HFF-Myc (cell line): ENCODE measurements at regions not wholly inside any gene's neighbourhood (a gene's known extent, or its start where the extent isn't known, plus 50 kb on each side); places are given as distances from the start of the nearest gene placed in this dataset.

Experiments
- DNase-seq: peaks from one replicate; pipeline ENCODE4 v3.0.0-alpha.2; 2011; ENCODE audit warnings: low read depth; ENCODE audit errors: extremely low read depth
- H3K4me3 ChIP-seq: replicated peaks from 2 replicates; pipeline ENCODE4 v1.5.1; 2011; ENCODE audit warnings: low read depth, mild to moderate bottlenecking, control low read depth, low read length
- TF ChIP-seq, protein P1 (sequence below): IDR thresholded peaks from 2 replicates; pipeline ENCODE4 v1.5.1; 2012; ENCODE audit warnings: mild to moderate bottlenecking, low read depth, low read length, control low read depth; ENCODE audit errors: missing control alignments

DNA sequence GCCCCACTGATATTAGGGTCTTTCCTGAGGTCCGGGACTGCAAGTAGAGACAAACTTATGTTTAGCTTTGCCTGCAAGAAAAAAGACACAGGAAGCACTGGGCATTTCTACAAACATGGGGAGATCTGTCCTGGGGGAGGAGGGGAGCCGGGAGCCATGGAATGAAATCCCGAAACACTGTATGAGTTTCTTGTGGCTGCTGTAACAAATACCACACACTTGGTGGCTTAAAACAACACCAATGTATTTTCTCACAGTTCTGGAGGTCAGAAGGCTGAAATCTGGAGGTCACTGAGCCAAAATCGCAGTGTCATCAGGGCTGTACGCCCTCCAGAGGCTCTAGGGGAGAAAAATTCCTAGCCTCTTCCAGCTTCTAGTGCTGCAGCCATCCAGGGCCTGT, 114.0 kb upstream of the CHST15 start:
- no peak overlapping the region for H3K4me3 ChIP-seq
- TF ChIP-seq, protein P1, sequence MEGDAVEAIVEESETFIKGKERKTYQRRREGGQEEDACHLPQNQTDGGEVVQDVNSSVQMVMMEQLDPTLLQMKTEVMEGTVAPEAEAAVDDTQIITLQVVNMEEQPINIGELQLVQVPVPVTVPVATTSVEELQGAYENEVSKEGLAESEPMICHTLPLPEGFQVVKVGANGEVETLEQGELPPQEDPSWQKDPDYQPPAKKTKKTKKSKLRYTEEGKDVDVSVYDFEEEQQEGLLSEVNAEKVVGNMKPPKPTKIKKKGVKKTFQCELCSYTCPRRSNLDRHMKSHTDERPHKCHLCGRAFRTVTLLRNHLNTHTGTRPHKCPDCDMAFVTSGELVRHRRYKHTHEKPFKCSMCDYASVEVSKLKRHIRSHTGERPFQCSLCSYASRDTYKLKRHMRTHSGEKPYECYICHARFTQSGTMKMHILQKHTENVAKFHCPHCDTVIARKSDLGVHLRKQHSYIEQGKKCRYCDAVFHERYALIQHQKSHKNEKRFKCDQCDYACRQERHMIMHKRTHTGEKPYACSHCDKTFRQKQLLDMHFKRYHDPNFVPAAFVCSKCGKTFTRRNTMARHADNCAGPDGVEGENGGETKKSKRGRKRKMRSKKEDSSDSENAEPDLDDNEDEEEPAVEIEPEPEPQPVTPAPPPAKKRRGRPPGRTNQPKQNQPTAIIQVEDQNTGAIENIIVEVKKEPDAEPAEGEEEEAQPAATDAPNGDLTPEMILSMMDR: no peak
- no peak for DNase-seq

GRCh38 chr10:124206616-124207015, 113.2 kb upstream of the CHST15 start:
- TF ChIP-seq, protein P1: no peak
- no peak overlapping the region for H3K4me3 ChIP-seq
- no peak for DNase-seq

GRCh38 chr10:124205432-124205831, 112.0 kb upstream of the CHST15 start:
- TF ChIP-seq, protein P1: no peak
- H3K4me3 ChIP-seq: no peak overlapping the region
- DNase-seq: no peak

GRCh38 chr10:124204726-124205125, 111.3 kb upstream of the CHST15 start:
- TF ChIP-seq, protein P1: no peak
- DNase-seq: no peak
- no peak overlapping the region for H3K4me3 ChIP-seq

DNA sequence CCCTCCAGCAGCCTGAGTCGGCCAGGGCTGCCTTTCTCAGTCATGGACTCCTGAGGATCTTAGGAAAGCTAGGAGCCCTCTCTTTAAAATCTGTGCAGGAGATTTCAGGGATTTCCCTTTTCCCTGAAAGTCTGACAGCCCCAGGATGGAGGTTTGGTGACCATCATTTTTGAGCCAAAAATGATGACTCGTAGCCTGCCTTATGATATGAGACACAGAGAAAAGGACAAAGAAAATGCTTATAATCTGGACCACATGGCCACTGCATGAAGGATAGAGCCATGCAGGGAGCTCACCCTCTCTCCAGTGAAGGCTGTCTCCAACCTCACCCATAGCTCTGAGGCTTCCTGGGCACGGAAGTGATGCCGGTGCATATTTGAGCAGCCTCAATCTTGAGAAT, 106.6 kb upstream of the CHST15 start:
- H3K4me3 ChIP-seq: no peak overlapping the region
- TF ChIP-seq, protein P1: no peak
- DNase-seq: no peak

DNA sequence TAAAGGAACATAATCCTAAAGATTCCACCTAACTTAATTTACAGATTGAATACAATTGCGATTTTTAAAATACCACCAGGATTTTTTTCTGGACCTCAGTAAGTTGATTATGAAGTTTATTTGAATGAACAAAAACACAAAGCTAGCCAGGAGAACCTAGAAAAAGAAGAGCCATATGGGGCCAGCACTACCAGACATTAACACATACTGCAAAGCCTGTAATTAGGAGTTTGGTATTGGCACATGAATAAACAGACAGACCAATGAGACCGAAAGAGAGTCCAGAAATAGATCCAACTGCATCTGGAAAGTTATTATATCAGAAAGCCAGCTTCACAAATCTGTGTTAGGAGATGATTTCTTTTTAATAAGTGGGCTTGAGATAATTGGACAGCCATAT, 105.5 kb upstream of the CHST15 start:
- H3K4me3 ChIP-seq: no peak overlapping the region
- TF ChIP-seq, protein P1: no peak
- DNase-seq: no peak

GRCh38 chr10:124198125-124198501, 104.7 kb upstream of the CHST15 start:
- TF ChIP-seq, protein P1: no peak
- no peak overlapping the region for H3K4me3 ChIP-seq
- DNase-seq: no peak
